Activated CD4-positive, alpha-beta T cell treated with anti-CD3 and anti-CD28 coated beads, Interleukin-2, amount 50 U/mL, for 4 hours (primary cell): ENCODE measurements at regions not wholly inside any gene's neighbourhood (a gene's known extent, or its start where the extent isn't known, plus 50 kb on each side); places are given as distances from the start of the nearest gene placed in this dataset.
A peak's percentile ranks its signal among the peaks of the same experiment; 100 is the strongest.

Experiments used
- DNase-seq, 2 experiments: peaks; one replicate each; pipeline ENCODE4 v3.0.0-alpha.2; 2020

GRCh38 chr9:99282406-99282805, 60.3 kb downstream of the SEC61B start:
- DNase-seq = no peak

- DNase-seq = no peak
These were observed 63.9 kb downstream of the SEC61B start for GRCh38 chr9:99285965-99286364.

GRCh38 chr9:99286536-99286935, 64.5 kb downstream of the SEC61B start:
- DNase-seq = no peak

- DNase-seq = no peak
These were observed 65.6 kb downstream of the SEC61B start for GRCh38 chr9:99287641-99288040.

GRCh38 chr9:99288830-99289229, 66.7 kb downstream of the SEC61B start:
- DNase-seq = no peak

GRCh38 chr9:99294850-99295461, 72.9 kb downstream of the SEC61B start:
- DNase-seq = no peak

GRCh38 chr9:99296291-99296951, 74.3 kb downstream of the SEC61B start:
- DNase-seq = peak; percentile 6 to 10

GRCh38 chr9:99298614-99299013, 76.5 kb downstream of the SEC61B start:
- DNase-seq = no peak

- DNase-seq = no peak
These were observed 77.4 kb downstream of the SEC61B start for GRCh38 chr9:99299211-99300102.

- DNase-seq = no peak
These were observed 78.0 kb downstream of the SEC61B start for GRCh38 chr9:99300103-99300439.

GRCh38 chr9:99300603-99301002, 78.5 kb downstream of the SEC61B start:
- DNase-seq = no peak

- no peak for DNase-seq
These were observed 81.1 kb downstream of the SEC61B start for GRCh38 chr9:99303177-99303576.

GRCh38 chr9:99305124-99305523, 83.0 kb downstream of the SEC61B start:
- no peak for DNase-seq

- DNase-seq = no peak
These were observed 84.0 kb downstream of the SEC61B start for GRCh38 chr9:99305820-99306811.

- DNase-seq = no peak
These were observed 85.8 kb downstream of the SEC61B start for GRCh38 chr9:99307851-99308250.

- DNase-seq = no peak
These were observed 87.3 kb downstream of the SEC61B start for GRCh38 chr9:99309141-99309939.

GRCh38 chr9:99312736-99313135, 90.7 kb downstream of the SEC61B start:
- no peak for DNase-seq

- DNase-seq = no peak
These were observed 97.0 kb downstream of the SEC61B start for GRCh38 chr9:99319048-99319447.

GRCh38 chr9:99322299-99322698, 100.2 kb downstream of the SEC61B start:
- DNase-seq = no peak

GRCh38 chr9:99326112-99326916, 104.2 kb downstream of the SEC61B start:
- no peak for DNase-seq

GRCh38 chr9:99326917-99327189, 104.8 kb downstream of the SEC61B start:
- DNase-seq = no peak
